BLaER1 (cell line): ENCODE measurements at regions not wholly inside any gene's neighbourhood (a gene's known extent, or its start where the extent isn't known, plus 50 kb on each side); places are given as distances from the start of the nearest gene placed in this dataset.

ENCODE experiments used
- H3K27ac ChIP-seq: shearing (Covaris generic); formaldehyde crosslinking; 2 replicates; pipeline ENCODE4 v1.8.1; 2022
- H3K27me3 ChIP-seq: shearing (Covaris generic); formaldehyde crosslinking; 2 replicates; pipeline ENCODE4 v1.8.1; 2022
- H3K36me3 ChIP-seq: shearing (Covaris generic); formaldehyde crosslinking; 2 replicates; pipeline ENCODE4 v1.8.1; 2022
- H3K4me1 ChIP-seq: shearing (Covaris generic); formaldehyde crosslinking; 2 replicates; pipeline ENCODE4 v1.8.1; 2022
- H3K4me2 ChIP-seq: shearing (Covaris generic); formaldehyde crosslinking; 2 replicates; pipeline ENCODE4 v1.8.1; 2022
- H3K4me3 ChIP-seq: shearing (Covaris generic); formaldehyde crosslinking; 2 replicates; pipeline ENCODE4 v1.8.1; 2022
- H3K9ac ChIP-seq: shearing (Covaris generic); formaldehyde crosslinking; 2 replicates; pipeline ENCODE4 v1.8.1; 2022
- H3K9me3 ChIP-seq: shearing (Covaris generic); formaldehyde crosslinking; 2 replicates; pipeline ENCODE4 v1.8.1; 2022
- H4K20me1 ChIP-seq: shearing (Covaris generic); formaldehyde crosslinking; 2 replicates; pipeline ENCODE4 v1.8.1; 2022
- Cebpa-rat ChIP-seq: shearing (Covaris generic); IDR thresholded peaks from 2 replicates; pipeline ENCODE4 v1.8.1; 2022

DNA sequence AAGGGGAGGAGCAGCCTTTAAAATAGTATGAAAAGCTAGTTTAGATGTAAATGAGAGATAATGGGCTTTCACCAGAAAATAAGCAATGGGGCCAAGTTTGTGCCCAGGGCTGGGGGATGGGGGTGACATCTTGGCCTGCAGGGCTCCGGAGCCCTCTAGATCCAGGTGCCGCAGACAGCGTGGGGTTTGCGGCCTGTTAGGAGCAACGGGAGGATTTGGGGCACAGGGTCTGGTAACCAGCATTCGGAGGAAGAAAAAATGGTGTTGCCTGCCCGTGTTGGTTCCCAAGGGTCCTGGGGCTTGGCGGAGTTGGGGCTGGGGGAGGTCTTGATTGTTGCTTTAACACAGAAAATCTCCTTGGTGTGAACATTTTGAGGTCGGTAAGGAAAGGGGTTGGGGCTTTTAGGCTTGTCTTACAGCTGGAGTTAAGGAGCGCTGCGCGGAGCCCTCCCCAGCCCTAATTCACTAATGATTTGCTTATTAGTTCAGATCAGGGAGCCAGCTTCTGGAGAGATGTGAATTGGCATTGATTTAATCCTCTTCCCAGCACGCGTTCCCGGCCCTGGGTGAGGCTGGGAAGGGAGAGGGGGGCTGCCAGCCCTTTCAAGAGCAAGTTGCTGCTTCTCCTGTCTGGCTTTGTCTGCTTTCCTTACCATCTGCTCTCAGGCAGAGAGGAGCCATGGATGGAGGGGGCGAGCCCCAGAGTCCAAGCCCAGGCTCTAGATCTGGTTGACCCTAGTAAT, 443.4 kb downstream of the BCOR start:
- Histone ChIP-seq H3K9ac (no peak overlapping the region), H3K4me1 (peaks cover 19% of the 10 kb centered on the region), H3K4me2 (no peak overlapping the region), H3K27ac (no peak overlapping the region), H3K36me3 (no peaks in the 10 kb centered on the region), H4K20me1 (no peaks in the 10 kb centered on the region), H3K9me3 (0 out of 2 replicates have a peak, but pooled peaks cover 7% of the 10 kb centered on the region), H3K27me3 (no peaks in the 10 kb centered on the region), H3K4me3 (no peak overlapping the region)
- TF ChIP-seq Cebpa-rat = no peak

DNA sequence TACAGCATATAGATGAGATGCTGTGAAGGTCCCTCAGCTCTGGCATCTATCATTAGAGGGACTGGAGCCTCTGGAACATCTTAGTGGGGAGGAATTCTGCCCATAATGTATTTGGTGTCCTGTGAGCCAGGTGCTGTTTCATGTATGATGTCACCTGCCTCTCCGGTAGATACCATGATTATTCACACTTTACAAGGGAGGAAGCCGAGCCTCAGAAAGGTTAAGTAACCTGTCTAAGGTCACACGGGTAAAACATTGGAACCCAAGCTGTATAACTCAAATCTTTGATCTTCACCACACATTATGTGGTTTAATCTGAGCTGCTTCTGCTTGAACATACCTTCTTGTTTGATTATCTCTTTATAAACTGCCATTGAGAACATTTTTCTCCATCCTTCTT, 442.8 kb downstream of the BCOR start:
- Histone ChIP-seq H4K20me1 (no peaks in the 10 kb centered on the region), H3K36me3 (no peaks in the 10 kb centered on the region), H3K9me3 (0 out of 2 replicates have a peak, but pooled peaks cover 7% of the 10 kb centered on the region), H3K9ac (no peak overlapping the region), H3K4me2 (no peak overlapping the region), H3K27ac (no peak overlapping the region), H3K4me1 (peaks cover 19% of the 10 kb centered on the region), H3K4me3 (no peak overlapping the region), H3K27me3 (no peaks in the 10 kb centered on the region)
- no peak for TF ChIP-seq Cebpa-rat

DNA sequence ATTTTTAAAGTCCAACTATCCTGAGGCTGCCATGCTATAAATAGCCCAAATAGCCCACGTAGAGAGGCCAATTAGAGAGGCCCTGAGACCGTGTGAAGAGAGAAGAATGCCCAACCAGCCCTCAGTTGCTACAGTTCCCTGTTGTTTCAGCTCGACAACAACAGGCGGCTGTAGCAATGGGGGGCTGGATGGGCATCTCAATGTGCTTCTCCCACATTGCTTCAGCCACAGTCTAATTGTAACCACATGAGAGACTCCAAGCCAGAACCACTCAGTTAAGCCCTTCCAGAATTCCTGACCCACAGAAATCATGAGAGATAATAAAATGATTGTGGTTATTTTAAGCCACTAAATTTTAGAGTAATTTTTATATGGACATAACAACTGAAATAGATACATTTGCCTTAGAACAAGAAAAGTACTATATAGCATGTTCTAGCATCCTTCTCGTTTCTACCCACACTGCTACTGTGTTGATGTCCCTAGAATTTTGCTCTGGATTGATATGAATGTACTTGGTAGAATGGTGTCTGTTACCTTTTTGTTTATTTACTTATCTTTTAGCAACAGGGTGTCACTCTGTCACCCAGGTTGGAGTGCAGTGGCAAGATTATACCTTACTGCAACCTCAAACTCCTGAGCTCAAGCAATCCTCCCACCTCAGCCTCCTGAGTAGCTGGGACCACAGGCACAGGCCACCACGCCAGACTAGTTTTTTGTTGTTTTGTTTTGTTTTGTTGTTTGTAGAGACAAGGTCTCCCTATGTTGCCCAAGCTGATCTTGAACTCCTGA, 436.4 kb downstream of the BCOR start:
- Histone ChIP-seq H3K9me3 (0 out of 2 replicates have a peak, but pooled peaks cover 7% of the 10 kb centered on the region), H3K36me3 (no peaks in the 10 kb centered on the region), H3K9ac (no peak overlapping the region), H3K27me3 (no peaks in the 10 kb centered on the region), H3K27ac (no peak overlapping the region), H4K20me1 (no peaks in the 10 kb centered on the region), H3K4me2 (no peak overlapping the region), H3K4me3 (no peak overlapping the region), H3K4me1 (no peaks in the 10 kb centered on the region)
- TF ChIP-seq Cebpa-rat = no peak

DNA sequence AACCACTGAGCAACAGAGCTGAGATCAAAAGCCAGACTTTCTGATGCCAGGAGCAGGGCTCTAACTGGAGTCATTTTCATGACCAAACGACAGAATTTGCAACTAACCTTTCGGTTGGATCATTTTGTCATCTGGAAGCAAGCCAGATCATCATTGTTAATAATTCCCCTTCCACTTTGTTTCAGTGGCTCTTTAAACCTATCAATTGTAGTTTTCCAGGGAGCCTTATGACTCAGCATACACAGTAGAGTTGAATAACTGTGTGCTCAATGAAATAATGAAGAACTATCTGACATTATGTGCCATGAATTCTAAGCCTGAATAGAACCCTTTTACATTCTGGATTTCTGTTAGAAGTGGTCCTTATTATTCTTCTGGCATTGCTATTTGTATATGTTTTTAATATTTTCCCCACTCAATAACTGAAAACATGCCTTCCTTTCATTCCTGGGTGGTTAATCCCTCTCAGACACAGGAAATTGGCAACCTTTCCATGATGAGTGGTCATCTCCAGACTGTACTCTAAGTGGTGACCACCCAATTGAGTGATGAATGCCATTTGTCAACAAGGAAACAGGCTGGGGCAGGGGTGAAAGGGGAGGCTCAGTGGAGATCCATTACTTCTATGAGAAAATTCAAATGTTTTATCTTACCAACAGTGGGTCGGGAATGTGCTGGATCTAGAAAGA, 431.8 kb downstream of the BCOR start:
- no peak overlapping the region for H3K27ac ChIP-seq
- peaks cover 13% of the 10 kb centered on the region for H3K4me1 ChIP-seq
- H3K36me3 ChIP-seq = no peaks in the 10 kb centered on the region
- TF ChIP-seq Cebpa-rat = no peak
- H3K4me2 ChIP-seq = no peak overlapping the region
- H4K20me1 ChIP-seq = no peaks in the 10 kb centered on the region
- no peak overlapping the region for H3K9ac ChIP-seq
- no peak overlapping the region for H3K4me3 ChIP-seq
- no peaks in the 10 kb centered on the region for H3K27me3 ChIP-seq
- H3K9me3 ChIP-seq = no peaks in the 10 kb centered on the region

DNA sequence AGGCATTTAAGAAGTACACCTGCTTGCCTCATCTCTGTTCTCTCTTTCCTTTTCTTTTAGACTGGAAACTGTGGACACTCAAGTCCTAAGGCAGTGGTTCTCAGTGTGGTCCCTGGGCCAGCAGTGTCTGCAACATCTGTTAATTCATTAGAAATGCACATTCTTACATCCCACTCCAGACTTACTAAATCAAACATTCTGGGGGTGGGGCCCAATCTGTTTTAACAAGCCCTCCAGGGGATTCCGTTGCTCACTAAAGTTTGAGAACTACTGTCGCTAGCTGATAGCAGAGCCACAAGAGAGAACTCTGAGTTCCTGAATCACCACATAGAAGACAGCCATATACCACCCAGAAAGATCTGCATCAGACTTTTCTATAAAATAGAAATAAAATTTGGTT, 430.6 kb downstream of the BCOR start:
- H3K4me3 ChIP-seq = no peak overlapping the region
- no peak for TF ChIP-seq Cebpa-rat
- no peaks in the 10 kb centered on the region for H4K20me1 ChIP-seq
- H3K27ac ChIP-seq = no peak overlapping the region
- no peaks in the 10 kb centered on the region for H3K9me3 ChIP-seq
- no peaks in the 10 kb centered on the region for H3K27me3 ChIP-seq
- H3K4me1 ChIP-seq = peaks cover 13% of the 10 kb centered on the region
- no peak overlapping the region for H3K9ac ChIP-seq
- H3K36me3 ChIP-seq = no peaks in the 10 kb centered on the region
- H3K4me2 ChIP-seq = peak overlapping the region; percentile 18; the same call in 1 of the 2 replicates

DNA sequence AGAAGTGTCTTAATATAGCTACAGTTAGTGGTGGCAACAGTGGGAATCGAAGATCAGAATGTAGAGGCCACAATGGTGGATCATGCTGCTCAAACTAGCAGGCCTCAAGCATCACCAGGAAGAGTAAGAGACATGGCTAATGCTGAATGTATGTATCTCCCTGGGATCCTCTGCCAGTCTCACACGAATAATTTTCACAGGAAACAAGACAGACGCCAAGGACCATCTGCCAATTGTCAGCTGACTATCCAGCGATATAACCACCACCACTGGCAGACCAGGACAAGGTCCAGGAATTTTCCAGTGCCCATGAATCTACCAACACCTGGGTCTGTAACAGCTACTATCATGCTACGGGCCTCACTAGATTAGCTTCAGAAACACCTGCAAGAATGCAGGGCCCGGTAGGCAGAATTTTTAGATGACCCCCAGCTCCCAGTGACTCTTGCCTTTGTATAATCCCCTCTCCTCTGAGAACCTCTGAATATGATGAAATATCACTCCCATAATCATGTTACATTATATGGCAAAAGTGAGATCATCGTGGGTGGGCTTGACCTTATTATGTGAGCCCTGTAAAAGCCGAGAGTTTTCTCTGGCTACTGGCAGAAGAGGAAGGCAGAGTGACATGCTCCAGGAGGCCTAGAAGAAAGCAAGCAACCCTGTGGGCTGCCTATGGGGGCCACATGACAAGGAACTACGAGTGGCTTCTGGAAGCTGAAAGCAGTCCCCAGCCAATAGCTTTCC, 429.8 kb downstream of the BCOR start:
- no peaks in the 10 kb centered on the region for H4K20me1 ChIP-seq
- no peaks in the 10 kb centered on the region for H3K9me3 ChIP-seq
- no peak overlapping the region for H3K27ac ChIP-seq
- no peak overlapping the region for H3K4me3 ChIP-seq
- H3K36me3 ChIP-seq = no peaks in the 10 kb centered on the region
- no peaks in the 10 kb centered on the region for H3K27me3 ChIP-seq
- H3K9ac ChIP-seq = no peak overlapping the region
- peaks cover 13% of the 10 kb centered on the region for H3K4me1 ChIP-seq
- H3K4me2 ChIP-seq = peak overlapping the region; percentile 18; the same call in 1 of the 2 replicates
- no peak for TF ChIP-seq Cebpa-rat

DNA sequence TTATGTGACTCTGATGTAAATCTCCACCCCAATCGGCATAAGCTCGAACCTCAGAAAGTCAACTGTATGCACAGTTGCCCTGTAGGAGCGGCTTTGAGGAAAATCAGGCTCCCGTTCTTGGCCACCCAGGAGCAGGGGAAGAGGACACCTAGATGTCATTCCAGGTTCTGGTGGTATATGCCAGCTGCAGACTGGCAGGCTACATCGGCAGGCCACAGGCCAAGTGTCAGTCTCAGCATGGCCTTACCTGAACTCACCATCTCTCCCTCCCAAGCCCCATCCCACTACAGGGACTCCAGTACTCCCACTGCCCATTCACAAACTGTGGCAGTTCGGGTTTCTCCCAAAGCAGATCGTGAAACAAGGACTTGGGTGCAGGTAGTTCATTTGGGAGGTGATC, 428.1 kb downstream of the BCOR start:
- Histone ChIP-seq H3K27me3 (no peaks in the 10 kb centered on the region), H3K9me3 (no peaks in the 10 kb centered on the region), H3K4me2 (no peak overlapping the region), H4K20me1 (no peaks in the 10 kb centered on the region), H3K4me3 (no peak overlapping the region), H3K36me3 (no peaks in the 10 kb centered on the region), H3K4me1 (peaks cover 13% of the 10 kb centered on the region), H3K9ac (no peak overlapping the region), H3K27ac (no peak overlapping the region)
- no peak for TF ChIP-seq Cebpa-rat

DNA sequence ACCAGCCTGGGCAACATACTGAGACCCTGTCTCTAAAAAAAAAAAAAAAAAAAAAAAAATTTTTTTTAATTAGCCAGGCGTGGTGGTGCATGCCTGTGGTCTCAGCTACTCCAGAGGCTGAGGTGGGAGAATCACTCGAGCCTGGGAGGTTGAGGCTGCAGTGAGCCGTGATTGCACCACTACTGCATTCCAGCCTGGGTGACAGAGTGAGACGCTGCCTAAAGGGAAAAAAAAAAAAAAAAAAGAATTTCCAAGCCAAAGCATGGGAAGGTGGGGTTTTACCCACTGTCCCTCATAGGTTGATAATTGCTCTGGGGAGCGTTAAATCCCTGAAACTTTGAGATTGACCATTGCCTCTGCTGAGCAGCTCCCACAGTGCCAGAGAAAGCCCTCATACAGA, 427.5 kb downstream of the BCOR start:
- Histone ChIP-seq H3K9ac (no peak overlapping the region), H3K27me3 (no peaks in the 10 kb centered on the region), H3K9me3 (no peaks in the 10 kb centered on the region), H3K4me1 (peaks cover 13% of the 10 kb centered on the region), H3K4me2 (no peak overlapping the region), H3K4me3 (no peak overlapping the region), H4K20me1 (no peaks in the 10 kb centered on the region), H3K27ac (no peak overlapping the region), H3K36me3 (no peaks in the 10 kb centered on the region)
- no peak for TF ChIP-seq Cebpa-rat

DNA sequence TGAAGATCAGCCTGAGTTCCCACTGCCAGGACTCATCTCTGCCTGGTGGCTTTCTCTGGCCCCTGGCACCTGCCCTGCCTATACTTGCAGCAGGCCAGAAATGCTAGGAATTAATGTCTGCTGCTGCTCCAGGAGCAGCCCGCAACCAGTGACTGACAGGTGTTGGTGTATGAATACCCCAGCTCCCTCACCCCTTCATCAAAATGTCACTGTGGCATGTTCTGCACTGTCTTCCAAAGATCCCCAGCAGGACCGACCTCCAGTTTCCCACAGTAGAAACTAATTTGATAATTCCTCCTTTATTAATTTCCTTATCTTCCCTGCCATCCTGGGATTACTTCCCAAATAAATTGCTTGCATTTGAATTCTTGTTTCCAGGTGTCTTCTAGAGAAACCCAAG, 425.4 kb downstream of the BCOR start:
- Histone ChIP-seq H3K9ac (no peak overlapping the region), H4K20me1 (no peaks in the 10 kb centered on the region), H3K36me3 (no peaks in the 10 kb centered on the region), H3K4me2 (no peak overlapping the region), H3K9me3 (peaks cover 6% of the 10 kb centered on the region; the same call in 1 of the 2 replicates), H3K4me1 (peaks cover 13% of the 10 kb centered on the region), H3K4me3 (no peak overlapping the region), H3K27ac (no peak overlapping the region), H3K27me3 (no peaks in the 10 kb centered on the region)
- no peak for TF ChIP-seq Cebpa-rat
